ENCODE measurements at regions not wholly inside any gene's neighbourhood (a gene's known extent, or its start where the extent isn't known, plus 50 kb on each side); places are given as distances from the start of the nearest gene placed in this dataset.

DNA sequence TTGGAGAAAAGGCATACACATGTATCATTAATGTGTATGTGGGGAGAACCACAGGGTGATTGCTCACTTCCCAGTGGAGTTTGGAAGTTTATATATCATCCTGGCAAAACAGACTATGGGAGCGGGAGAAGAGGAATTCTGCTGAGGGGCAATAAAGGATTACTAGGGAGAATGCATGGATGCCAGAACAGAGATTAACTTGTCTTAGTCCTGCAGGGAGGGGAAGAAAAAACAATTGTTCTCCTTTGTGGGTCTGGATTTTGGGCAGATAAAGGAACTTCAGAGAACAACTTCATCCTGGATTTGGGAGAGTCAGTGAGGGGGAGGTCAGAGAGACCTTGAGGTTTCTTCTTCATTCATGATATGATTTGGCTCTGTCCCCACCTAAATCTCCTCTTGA lies 55.9 kb upstream of the SOX13 start:
- TF ChIP-seq FOS (IDR thresholded peaks at IDR 0.05; ENCODE audit: borderline replicate concordance, insufficient read depth, low read length) (no peak), POLR2A (IDR thresholded peaks at IDR 0.05; ENCODE audit: low read depth, low read length) (no peak), CTCF (IDR thresholded peaks at IDR 0.05; ENCODE audit: extremely low read depth in 1 of 2, insufficient read depth in 1 of 2, low read depth in 1 of 2, low read length in 2 of 2) (no peak), JUN (IDR thresholded peaks at IDR 0.05; ENCODE audit: borderline replicate concordance, insufficient read depth, insufficient read length, low read depth) (no peak), EZH2 (IDR thresholded peaks at IDR 0.05; ENCODE audit: borderline replicate concordance, low read depth, low read length, severe bottlenecking) (no peak), POLR2AphosphoS5 (IDR thresholded peaks at IDR 0.05; ENCODE audit: insufficient read depth, low read depth, low read length) (no peak)
- TF ChIP-seq, protein P1, sequence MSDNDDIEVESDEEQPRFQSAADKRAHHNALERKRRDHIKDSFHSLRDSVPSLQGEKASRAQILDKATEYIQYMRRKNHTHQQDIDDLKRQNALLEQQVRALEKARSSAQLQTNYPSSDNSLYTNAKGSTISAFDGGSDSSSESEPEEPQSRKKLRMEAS (IDR thresholded peaks at IDR 0.05; ENCODE audit: insufficient read depth, insufficient read length): no peak
